GM12878 (cell line): ENCODE measurements at regions not wholly inside any gene's neighbourhood (a gene's known extent, or its start where the extent isn't known, plus 50 kb on each side); places are given as distances from the start of the nearest gene placed in this dataset.

Source experiments
- ATAC-seq: fragments of 200-7000 bp; cut with Tn5 transposase; 3 replicates; pipeline ENCODE4 v1.9.1; 2020; ENCODE audit warnings: mild to moderate bottlenecking, moderate library complexity
- BruUV-seq: library from RNA; stranded (reverse); fragments of 400-500 nt; replicated peaks from 2 replicates; lab custom pipeline; 2021; lab: Mats Ljungman, UMichigan
- CTCF ChIA-PET: fragments of 300-600 bp; sonication (Branson Sonifier 250); formaldehyde crosslinking; extraction: SDS; loops from one replicate; lab custom pipeline; 2021; ENCODE audit warnings: inconsistent platforms; lab: Yijun Ruan, JAX
- POLR2A ChIA-PET: fragments of 350-600 bp; formaldehyde crosslinking; extraction: SDS; loops from one replicate; lab custom pipeline; 2021; ENCODE audit warnings: inconsistent platforms; lab: Charles Lee
- RAD21 ChIA-PET: fragments of 300-600 bp; sonication (Branson Sonifier 250); formaldehyde crosslinking; loops from one replicate; lab custom pipeline; 2023; ENCODE audit warnings: antibody characterized with exemption; ENCODE audit not compliant: unreplicated experiment; lab: Charles Lee
- SMC1A ChIA-PET: fragments of 300-600 bp; sonication (Branson Sonifier 250); formaldehyde crosslinking; loops from one replicate; lab custom pipeline; 2023; ENCODE audit not compliant: unreplicated experiment, uncharacterized antibody; lab: Charles Lee
- DNase-seq: peaks from one replicate; pipeline ENCODE4 v3.0.0-alpha.2; 2011; ENCODE audit warnings: low read depth, low spot score
- FAIRE-seq: peaks from 3 replicates; lab custom pipeline; 2011; peaks lifted over from hg19 to GRCh38; lab: Jason Lieb, UNC
- H2AFZ ChIP-seq: 2 replicates; pipeline ENCODE4 v1.6.0; 2011; ENCODE audit warnings: low read depth, low read length, control low read depth; ENCODE audit not compliant: control insufficient read depth
- H3K27ac ChIP-seq: 2 replicates; pipeline ENCODE4 v1.5.1; 2011; ENCODE audit warnings: control low read depth; ENCODE audit not compliant: control insufficient read depth, insufficient read depth
- H3K27me3 ChIP-seq, 2 experiments: replicated peaks in 1 of 2; 2 replicates each; pipeline versions ENCODE4 v1.6.0 to v1.6.1; 2011; ENCODE audit warnings: low read length in 1 of 2; ENCODE audit not compliant: control insufficient read depth in 2 of 2, insufficient read depth in 2 of 2
- H3K36me3 ChIP-seq, 2 experiments: 2 replicates each; pipeline ENCODE4 v1.5.1; 2011; ENCODE audit warnings: low read length in 1 of 2; ENCODE audit not compliant: control insufficient read depth in 2 of 2, insufficient read depth in 2 of 2
- H3K4me1 ChIP-seq: 2 replicates; pipeline ENCODE4 v1.6.1; 2011; ENCODE audit warnings: mild to moderate bottlenecking, low read length, moderate library complexity, mixed read lengths; ENCODE audit not compliant: control insufficient read depth, insufficient read depth
- H3K4me2 ChIP-seq: 2 replicates; pipeline ENCODE4 v1.6.0; 2011; ENCODE audit warnings: control low read depth; ENCODE audit not compliant: control insufficient read depth, insufficient read depth
- H3K4me3 ChIP-seq: fragments of 200-600 bp; sonication (generic); 2 replicates; pipeline ENCODE4 v1.5.1; 2016
- H3K79me2 ChIP-seq: 2 replicates; pipeline ENCODE4 v1.6.0; 2011; ENCODE audit warnings: low read length; ENCODE audit not compliant: control insufficient read depth, insufficient read depth
- H3K9ac ChIP-seq: 2 replicates; pipeline ENCODE4 v1.8.0; 2011; ENCODE audit warnings: low read length, control low read depth, mixed read lengths; ENCODE audit not compliant: control insufficient read depth, insufficient read depth
- H3K9me3 ChIP-seq: replicated peaks from 3 replicates; pipeline ENCODE4 v1.5.1; 2011; ENCODE audit warnings: mild to moderate bottlenecking, low read length; ENCODE audit not compliant: control insufficient read depth, insufficient read depth
- H4K20me1 ChIP-seq: 2 replicates; pipeline ENCODE4 v1.6.0; 2011; ENCODE audit not compliant: control insufficient read depth, insufficient read depth
- BMI1 ChIP-seq: fragments of 450-650 bp; IDR thresholded peaks from 2 replicates; pipeline ENCODE4 v1.6.1; 2016; ENCODE audit warnings: mild to moderate bottlenecking, moderate library complexity, borderline replicate concordance
- BRCA1 ChIP-seq: IDR thresholded peaks from 2 replicates; pipeline ENCODE4 v1.6.1; 2011; ENCODE audit warnings: low read depth, low read length, improper control_type of control experiment
- E4F1 ChIP-seq: fragments of 450-650 bp; IDR thresholded peaks from 2 replicates; pipeline ENCODE4 v1.6.1; 2018; ENCODE audit warnings: borderline replicate concordance, mild to moderate bottlenecking; ENCODE audit not compliant: partially characterized antibody
- ETV6 ChIP-seq, 2 experiments: fragments of 450-650 bp in 1 of 2; IDR thresholded peaks in 1 of 2; conservative IDR thresholded peaks in 1 of 2; 2 replicates each; pipeline ENCODE4 v1.6.1; 2014; ENCODE audit warnings: antibody characterized with exemption in 1 of 2, borderline replicate concordance in 1 of 2, low read depth in 1 of 2, mild to moderate bottlenecking in 1 of 2, moderate library complexity in 1 of 2
- GATAD2B ChIP-seq: fragments of 450-650 bp; conservative IDR thresholded peaks from 2 replicates; pipeline ENCODE4 v1.6.1; 2017; ENCODE audit warnings: low read depth, mild to moderate bottlenecking, moderate library complexity
- IKZF2 ChIP-seq, 2 experiments: fragments of 450-650 bp; IDR thresholded peaks; 2 replicates each; pipeline ENCODE4 v1.6.1; 2017; ENCODE audit warnings: mild to moderate bottlenecking in 2 of 2, moderate library complexity in 2 of 2
- IRF4 ChIP-seq: IDR thresholded peaks from 2 replicates; pipeline ENCODE4 v1.6.1; 2011; ENCODE audit warnings: low read depth, low read length
- MTA3 ChIP-seq: IDR thresholded peaks from 2 replicates; pipeline ENCODE4 v1.6.1; 2012; ENCODE audit warnings: low read length, inconsistent platforms, borderline replicate concordance
- NR2C1 ChIP-seq: fragments of 450-650 bp; IDR thresholded peaks from 2 replicates; pipeline ENCODE4 v1.6.1; 2017; ENCODE audit warnings: antibody characterized with exemption, mild to moderate bottlenecking, moderate library complexity
- POLR2A ChIP-seq: IDR thresholded peaks from 2 replicates; pipeline ENCODE4 v1.6.1; 2011; ENCODE audit warnings: low read depth, mild to moderate bottlenecking, low read length
- REST ChIP-seq: IDR thresholded peaks from 2 replicates; pipeline ENCODE4 v1.6.1; 2012; ENCODE audit warnings: mild to moderate bottlenecking, low read depth, low read length
- SKIL ChIP-seq: fragments of 450-650 bp; IDR thresholded peaks from 2 replicates; pipeline ENCODE4 v1.6.1; 2017; ENCODE audit warnings: mild to moderate bottlenecking, low read depth, inconsistent platforms; ENCODE audit not compliant: poor library complexity, severe bottlenecking
- TAF1 ChIP-seq: IDR thresholded peaks from 2 replicates; pipeline ENCODE4 v1.6.1; 2011; ENCODE audit warnings: mild to moderate bottlenecking, low read depth, low read length, borderline replicate concordance
- WGBS: methylation state at CpG from one replicate; pipeline ENCODE4 v1.1.6; 2016; ENCODE audit warnings: low lambda C conversion rate; ENCODE audit not compliant: insufficient replicate concordance, insufficient coverage; ENCODE audit errors: missing lambda C conversion rate; 5-methylcytosine and 5-hydroxymethylcytosine counted together
- in situ Hi-C: fragments of 300-500 bp; cut with MboI; formaldehyde crosslinking; loops from 9 replicates; pipeline ENCODE4 v1.14.3; 2018; ENCODE audit warnings: mixed read lengths
- intact Hi-C: fragments of 100-400 bp; cut with micrococcal nuclease; formaldehyde crosslinking; loops from one replicate; pipeline ENCODE4 v1.14.2; 2022; ENCODE audit not compliant: unreplicated experiment

- Histone ChIP-seq H3K27me3 (no peaks in the 10 kb centered on the region; a peak in 1 of 4 replicates), H3K36me3 (no peaks in the 10 kb centered on the region), H3K9me3 (no peaks in the 10 kb centered on the region; the same call in 2 of the 3 replicates), H4K20me1 (no peaks in the 10 kb centered on the region), H3K9ac (no peak overlapping the region), H3K4me1 (peaks cover 3% of the 10 kb centered on the region; the same call in 1 of the 2 replicates), H3K4me2 (no peak overlapping the region), H2AFZ (no peak overlapping the region), H3K4me3 (no peak overlapping the region), H3K27ac (no peak overlapping the region), H3K79me2 (no peaks in the 10 kb centered on the region)
- ChIA-PET RAD21 (no interaction called here), CTCF (no interaction called here), POLR2A (interaction anchor here (0.6 kb wide), 1 partner anchor 267 kb away, joined by 3 read pairs; no protein-coding TSS in a partner anchor), SMC1A (no interaction called here)
- in situ Hi-C loops (no loop called here), intact Hi-C loops (no loop called here)
- ATAC-seq (no peak), DNase-seq (no peak), FAIRE-seq (no peak)
- WGBS = 17% methylated on average over 3 of the region's 3 CpGs
- no peak for TF ChIP-seq NR2C1
- no peak for TF ChIP-seq BRCA1
- TF ChIP-seq REST = no peak
- no peak for TF ChIP-seq ETV6 (conservative IDR thresholded peaks at IDR 0.05 in 1 of 2, IDR thresholded peaks at IDR 0.05 in 1 of 2; ENCODE audit: borderline replicate concordance in 1 of 2, low read depth in 1 of 2)
- no peak for TF ChIP-seq BMI1
- no peak for TF ChIP-seq MTA3
- no peak for TF ChIP-seq TAF1
- no peak for TF ChIP-seq IKZF2 (IDR thresholded peaks at IDR 0.05)
- no peak for TF ChIP-seq POLR2A
- TF ChIP-seq IRF4 = no peak
- TF ChIP-seq E4F1 = no peak
- no peak for TF ChIP-seq GATAD2B
- TF ChIP-seq SKIL = no peak
- no TSS peak for BruUV-seq
Measured at GRCh38 chr3:124450366-124450765, 279.9 kb upstream of the UMPS start.
